Astrocyte (in vitro differentiated cells and primary cell): ENCODE measurements at regions not wholly inside any gene's neighbourhood (a gene's known extent, or its start where the extent isn't known, plus 50 kb on each side); places are given as distances from the start of the nearest gene placed in this dataset.

Source experiments
- DNase-seq: peaks from one replicate; pipeline ENCODE4 v3.0.0-alpha.2; 2010; ENCODE audit warnings: low read depth
- FAIRE-seq: peaks from 2 replicates; lab custom pipeline; 2011; peaks lifted over from hg19 to GRCh38; lab: Jason Lieb, UNC
- H2AFZ ChIP-seq: 2 replicates; pipeline ENCODE4 v1.6.0; 2012; ENCODE audit warnings: low read depth, low read length, inconsistent platforms
- H3K27ac ChIP-seq: 2 replicates; pipeline ENCODE4 v1.5.1; 2011; ENCODE audit warnings: low read depth, low read length, inconsistent platforms
- H3K27me3 ChIP-seq: 2 replicates; pipeline ENCODE4 v1.6.0; 2011; ENCODE audit warnings: low read length, inconsistent platforms; ENCODE audit not compliant: insufficient read depth
- H3K36me3 ChIP-seq: 2 replicates; pipeline ENCODE4 v1.5.1; 2011; ENCODE audit warnings: low read length, inconsistent platforms; ENCODE audit not compliant: insufficient read depth
- H3K4me1 ChIP-seq: 2 replicates; pipeline ENCODE4 v1.5.1; 2011; ENCODE audit warnings: low read length, inconsistent platforms; ENCODE audit not compliant: insufficient read depth
- H3K4me2 ChIP-seq: 2 replicates; pipeline ENCODE4 v1.6.0; 2012; ENCODE audit warnings: low read length, inconsistent platforms
- H3K4me3 ChIP-seq: 2 replicates; pipeline ENCODE4 v1.5.1; 2011; ENCODE audit warnings: low read depth, mild to moderate bottlenecking, low read length, inconsistent platforms; ENCODE audit not compliant: insufficient read depth
- H3K79me2 ChIP-seq: 2 replicates; pipeline ENCODE4 v1.6.0; 2012; ENCODE audit warnings: mild to moderate bottlenecking, low read length, inconsistent platforms; ENCODE audit not compliant: insufficient read depth
- H3K9ac ChIP-seq: 2 replicates; pipeline ENCODE4 v1.6.0; 2012; ENCODE audit warnings: mild to moderate bottlenecking, low read length, inconsistent platforms
- H3K9me3 ChIP-seq: 2 replicates; pipeline ENCODE4 v1.5.1; 2012; ENCODE audit warnings: low read depth, mild to moderate bottlenecking, low read length, inconsistent platforms; ENCODE audit not compliant: insufficient read depth
- H4K20me1 ChIP-seq: 2 replicates; pipeline ENCODE4 v1.6.0; 2012; ENCODE audit warnings: low read length, inconsistent platforms; ENCODE audit not compliant: insufficient read depth
- H3K27ac Mint-ChIP-seq: one replicate; pipeline ENCODE4 v1.8.0; 2021; ENCODE audit warnings: mild to moderate bottlenecking, mixed read lengths; ENCODE audit not compliant: unreplicated experiment
- H3K27me3 Mint-ChIP-seq: one replicate; pipeline ENCODE4 v1.8.0; 2021; ENCODE audit warnings: low read depth, mixed read lengths; ENCODE audit not compliant: unreplicated experiment
- H3K36me3 Mint-ChIP-seq: one replicate; pipeline ENCODE4 v1.8.0; 2021; ENCODE audit warnings: low read depth, mixed read lengths; ENCODE audit not compliant: unreplicated experiment
- H3K4me1 Mint-ChIP-seq: one replicate; pipeline ENCODE4 v1.8.0; 2021; ENCODE audit warnings: low read depth, mixed read lengths; ENCODE audit not compliant: unreplicated experiment
- H3K4me3 Mint-ChIP-seq: one replicate; pipeline ENCODE4 v1.8.0; 2021; ENCODE audit warnings: mild to moderate bottlenecking, moderate library complexity, mixed read lengths; ENCODE audit not compliant: unreplicated experiment
- H3K9me3 Mint-ChIP-seq: one replicate; pipeline ENCODE4 v1.8.0; 2021; ENCODE audit warnings: mild to moderate bottlenecking, mixed read lengths; ENCODE audit not compliant: unreplicated experiment
- EZH2 ChIP-seq: IDR thresholded peaks from 2 replicates; pipeline ENCODE4 v1.6.1; 2012; ENCODE audit warnings: mild to moderate bottlenecking, low read length, inconsistent platforms; ENCODE audit not compliant: insufficient read depth
- TF ChIP-seq, protein P1 (sequence below): IDR thresholded peaks from 2 replicates; pipeline ENCODE4 v1.5.1; 2011; ENCODE audit warnings: low read depth, mild to moderate bottlenecking, inconsistent platforms, low read length, moderate library complexity; ENCODE audit not compliant: insufficient read depth

GRCh38 chr12:107306141-107306659 lies 212.9 kb upstream of the CRY1 start:
- Mint-ChIP-seq H3K27ac (no peak overlapping the region), H3K4me1 (peaks cover 23% of the 10 kb centered on the region), H3K4me3 (no peak overlapping the region), H3K27me3 (peaks cover under 1% of the 10 kb centered on the region), H3K9me3 (no peaks in the 10 kb centered on the region), H3K36me3 (no peaks in the 10 kb centered on the region)
- H3K36me3 ChIP-seq, result no peaks in the 10 kb centered on the region
- no peak overlapping the region for H3K4me3 ChIP-seq
- no peak overlapping the region for H3K4me2 ChIP-seq
- H4K20me1 ChIP-seq, result no peaks in the 10 kb centered on the region
- FAIRE-seq, result no peak
- no peaks in the 10 kb centered on the region for H3K79me2 ChIP-seq
- no peak overlapping the region for H3K27ac ChIP-seq
- DNase-seq, result no peak
- H3K9me3 ChIP-seq, result no peaks in the 10 kb centered on the region
- no peak overlapping the region for H3K9ac ChIP-seq
- no peak for TF ChIP-seq EZH2
- TF ChIP-seq, protein P1, sequence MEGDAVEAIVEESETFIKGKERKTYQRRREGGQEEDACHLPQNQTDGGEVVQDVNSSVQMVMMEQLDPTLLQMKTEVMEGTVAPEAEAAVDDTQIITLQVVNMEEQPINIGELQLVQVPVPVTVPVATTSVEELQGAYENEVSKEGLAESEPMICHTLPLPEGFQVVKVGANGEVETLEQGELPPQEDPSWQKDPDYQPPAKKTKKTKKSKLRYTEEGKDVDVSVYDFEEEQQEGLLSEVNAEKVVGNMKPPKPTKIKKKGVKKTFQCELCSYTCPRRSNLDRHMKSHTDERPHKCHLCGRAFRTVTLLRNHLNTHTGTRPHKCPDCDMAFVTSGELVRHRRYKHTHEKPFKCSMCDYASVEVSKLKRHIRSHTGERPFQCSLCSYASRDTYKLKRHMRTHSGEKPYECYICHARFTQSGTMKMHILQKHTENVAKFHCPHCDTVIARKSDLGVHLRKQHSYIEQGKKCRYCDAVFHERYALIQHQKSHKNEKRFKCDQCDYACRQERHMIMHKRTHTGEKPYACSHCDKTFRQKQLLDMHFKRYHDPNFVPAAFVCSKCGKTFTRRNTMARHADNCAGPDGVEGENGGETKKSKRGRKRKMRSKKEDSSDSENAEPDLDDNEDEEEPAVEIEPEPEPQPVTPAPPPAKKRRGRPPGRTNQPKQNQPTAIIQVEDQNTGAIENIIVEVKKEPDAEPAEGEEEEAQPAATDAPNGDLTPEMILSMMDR, result no peak
- no peak overlapping the region for H2AFZ ChIP-seq
- H3K27me3 ChIP-seq, result no peaks in the 10 kb centered on the region
- H3K4me1 ChIP-seq, result peaks cover 3% of the 10 kb centered on the region

- H3K4me1 ChIP-seq, result no peaks in the 10 kb centered on the region
- Mint-ChIP-seq H3K36me3 (no peaks in the 10 kb centered on the region), H3K4me3 (no peak overlapping the region), H3K27me3 (peaks cover 11% of the 10 kb centered on the region), H3K9me3 (no peaks in the 10 kb centered on the region), H3K4me1 (peaks cover 15% of the 10 kb centered on the region), H3K27ac (no peak overlapping the region)
- H2AFZ ChIP-seq, result no peak overlapping the region
- TF ChIP-seq EZH2, result no peak
- TF ChIP-seq, protein P1, result no peak
- H3K27ac ChIP-seq, result no peak overlapping the region
- H3K79me2 ChIP-seq, result no peaks in the 10 kb centered on the region
- H3K9me3 ChIP-seq, result no peaks in the 10 kb centered on the region
- DNase-seq (no peak), FAIRE-seq (no peak)
- no peak overlapping the region for H3K4me3 ChIP-seq
- H3K27me3 ChIP-seq, result no peaks in the 10 kb centered on the region
- no peaks in the 10 kb centered on the region for H3K36me3 ChIP-seq
- H3K9ac ChIP-seq, result no peak overlapping the region
- H4K20me1 ChIP-seq, result no peaks in the 10 kb centered on the region
- H3K4me2 ChIP-seq, result no peak overlapping the region
Observed at GRCh38 chr12:107308310-107308709, 215.0 kb upstream of the CRY1 start.

DNA sequence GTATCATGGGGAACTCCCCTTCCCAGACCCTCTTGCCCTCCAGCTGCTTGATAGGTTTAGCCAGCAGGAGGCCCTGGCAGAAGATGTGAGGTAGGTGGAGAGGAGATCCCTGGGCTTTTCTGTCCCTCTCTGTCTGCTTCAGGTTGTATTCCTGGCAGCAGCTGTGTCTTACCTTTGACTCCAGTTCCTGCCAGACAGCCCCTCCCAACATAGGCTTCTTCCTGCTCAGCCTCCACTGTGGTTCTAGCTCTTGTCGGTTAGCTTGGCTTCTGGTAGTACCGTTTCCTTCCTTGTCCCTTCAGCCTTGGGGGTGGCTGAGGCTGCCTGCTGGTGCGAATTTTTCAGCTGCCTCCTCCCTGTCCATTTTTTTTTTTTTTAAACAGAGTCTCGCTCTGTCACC lies 215.7 kb upstream of the CRY1 start:
- no peak overlapping the region for H3K27ac ChIP-seq
- H3K9ac ChIP-seq, result no peak overlapping the region
- H3K27me3 Mint-ChIP-seq, result peaks cover 12% of the 10 kb centered on the region
- H3K27me3 ChIP-seq, result no peaks in the 10 kb centered on the region
- H3K9me3 ChIP-seq, result no peaks in the 10 kb centered on the region
- H3K36me3 Mint-ChIP-seq, result no peaks in the 10 kb centered on the region
- H2AFZ ChIP-seq, result no peak overlapping the region
- no peak overlapping the region for H3K4me3 Mint-ChIP-seq
- H3K4me2 ChIP-seq, result no peak overlapping the region
- H3K79me2 ChIP-seq, result no peaks in the 10 kb centered on the region
- no peak overlapping the region for H3K4me3 ChIP-seq
- H3K4me1 Mint-ChIP-seq, result peaks cover 15% of the 10 kb centered on the region
- TF ChIP-seq, protein P1, result no peak
- no peak for TF ChIP-seq EZH2
- H3K4me1 ChIP-seq, result no peaks in the 10 kb centered on the region
- no peak for DNase-seq
- no peak for FAIRE-seq
- no peaks in the 10 kb centered on the region for H4K20me1 ChIP-seq
- H3K36me3 ChIP-seq, result no peaks in the 10 kb centered on the region
- no peak overlapping the region for H3K27ac Mint-ChIP-seq
- H3K9me3 Mint-ChIP-seq, result no peaks in the 10 kb centered on the region
